Panc1 (cell line): ENCODE measurements at regions not wholly inside any gene's neighbourhood (a gene's known extent, or its start where the extent isn't known, plus 50 kb on each side); places are given as distances from the start of the nearest gene placed in this dataset.

Experiments
- POLR2AphosphoS5 ChIP-seq: IDR thresholded peaks from 2 replicates; pipeline ENCODE4 v1.6.1; 2012; ENCODE audit warnings: mild to moderate bottlenecking, low read depth, low read length, moderate library complexity
- SIN3A ChIP-seq: IDR thresholded peaks from 2 replicates; pipeline ENCODE4 v1.6.1; 2012; ENCODE audit warnings: low read depth, mild to moderate bottlenecking, low read length, moderate library complexity, borderline replicate concordance; ENCODE audit not compliant: insufficient read depth
- TCF7L2 ChIP-seq: IDR thresholded peaks from 2 replicates; pipeline ENCODE4 v1.6.1; 2011; ENCODE audit warnings: mild to moderate bottlenecking, low read depth, low read length, inconsistent platforms
- TF ChIP-seq, protein P1 (sequence below): fragments of 450-650 bp; IDR thresholded peaks from 2 replicates; pipeline ENCODE4 v1.5.1; 2017; ENCODE audit warnings: mild to moderate bottlenecking
- TF ChIP-seq, protein P2 (sequence below), 2 experiments: IDR thresholded peaks; 2 replicates each; pipeline ENCODE4 v1.6.1; 2011 to 2012; ENCODE audit warnings: low read depth in 2 of 2, control low read depth in 1 of 2, low read length in 1 of 2, mild to moderate bottlenecking in 1 of 2, moderate library complexity in 1 of 2; ENCODE audit not compliant: insufficient read depth in 1 of 2

DNA sequence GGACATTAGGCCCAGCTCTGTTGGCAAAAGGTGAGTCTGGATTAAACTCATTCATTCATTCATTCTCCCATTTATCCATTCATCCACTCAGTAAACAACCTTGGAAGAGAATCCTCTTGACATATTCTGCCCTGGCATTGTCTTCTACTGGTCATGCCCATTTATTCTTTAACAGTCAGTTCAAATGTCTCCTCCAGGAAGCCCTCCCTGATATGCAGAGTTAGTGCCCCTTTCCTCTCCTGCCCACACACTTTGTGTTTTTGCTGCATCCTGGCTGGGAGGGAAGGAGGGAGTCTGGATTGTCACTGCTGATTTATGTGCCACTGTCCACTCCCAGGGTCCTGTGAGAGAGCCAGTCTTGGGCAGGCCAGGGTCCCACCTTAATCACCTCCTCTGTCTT lies 600.3 kb downstream of the MATN1 start:
- TF ChIP-seq, protein P1, sequence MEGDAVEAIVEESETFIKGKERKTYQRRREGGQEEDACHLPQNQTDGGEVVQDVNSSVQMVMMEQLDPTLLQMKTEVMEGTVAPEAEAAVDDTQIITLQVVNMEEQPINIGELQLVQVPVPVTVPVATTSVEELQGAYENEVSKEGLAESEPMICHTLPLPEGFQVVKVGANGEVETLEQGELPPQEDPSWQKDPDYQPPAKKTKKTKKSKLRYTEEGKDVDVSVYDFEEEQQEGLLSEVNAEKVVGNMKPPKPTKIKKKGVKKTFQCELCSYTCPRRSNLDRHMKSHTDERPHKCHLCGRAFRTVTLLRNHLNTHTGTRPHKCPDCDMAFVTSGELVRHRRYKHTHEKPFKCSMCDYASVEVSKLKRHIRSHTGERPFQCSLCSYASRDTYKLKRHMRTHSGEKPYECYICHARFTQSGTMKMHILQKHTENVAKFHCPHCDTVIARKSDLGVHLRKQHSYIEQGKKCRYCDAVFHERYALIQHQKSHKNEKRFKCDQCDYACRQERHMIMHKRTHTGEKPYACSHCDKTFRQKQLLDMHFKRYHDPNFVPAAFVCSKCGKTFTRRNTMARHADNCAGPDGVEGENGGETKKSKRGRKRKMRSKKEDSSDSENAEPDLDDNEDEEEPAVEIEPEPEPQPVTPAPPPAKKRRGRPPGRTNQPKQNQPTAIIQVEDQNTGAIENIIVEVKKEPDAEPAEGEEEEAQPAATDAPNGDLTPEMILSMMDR, result no peak
- TF ChIP-seq POLR2AphosphoS5, result no peak
- TF ChIP-seq, protein P2, sequence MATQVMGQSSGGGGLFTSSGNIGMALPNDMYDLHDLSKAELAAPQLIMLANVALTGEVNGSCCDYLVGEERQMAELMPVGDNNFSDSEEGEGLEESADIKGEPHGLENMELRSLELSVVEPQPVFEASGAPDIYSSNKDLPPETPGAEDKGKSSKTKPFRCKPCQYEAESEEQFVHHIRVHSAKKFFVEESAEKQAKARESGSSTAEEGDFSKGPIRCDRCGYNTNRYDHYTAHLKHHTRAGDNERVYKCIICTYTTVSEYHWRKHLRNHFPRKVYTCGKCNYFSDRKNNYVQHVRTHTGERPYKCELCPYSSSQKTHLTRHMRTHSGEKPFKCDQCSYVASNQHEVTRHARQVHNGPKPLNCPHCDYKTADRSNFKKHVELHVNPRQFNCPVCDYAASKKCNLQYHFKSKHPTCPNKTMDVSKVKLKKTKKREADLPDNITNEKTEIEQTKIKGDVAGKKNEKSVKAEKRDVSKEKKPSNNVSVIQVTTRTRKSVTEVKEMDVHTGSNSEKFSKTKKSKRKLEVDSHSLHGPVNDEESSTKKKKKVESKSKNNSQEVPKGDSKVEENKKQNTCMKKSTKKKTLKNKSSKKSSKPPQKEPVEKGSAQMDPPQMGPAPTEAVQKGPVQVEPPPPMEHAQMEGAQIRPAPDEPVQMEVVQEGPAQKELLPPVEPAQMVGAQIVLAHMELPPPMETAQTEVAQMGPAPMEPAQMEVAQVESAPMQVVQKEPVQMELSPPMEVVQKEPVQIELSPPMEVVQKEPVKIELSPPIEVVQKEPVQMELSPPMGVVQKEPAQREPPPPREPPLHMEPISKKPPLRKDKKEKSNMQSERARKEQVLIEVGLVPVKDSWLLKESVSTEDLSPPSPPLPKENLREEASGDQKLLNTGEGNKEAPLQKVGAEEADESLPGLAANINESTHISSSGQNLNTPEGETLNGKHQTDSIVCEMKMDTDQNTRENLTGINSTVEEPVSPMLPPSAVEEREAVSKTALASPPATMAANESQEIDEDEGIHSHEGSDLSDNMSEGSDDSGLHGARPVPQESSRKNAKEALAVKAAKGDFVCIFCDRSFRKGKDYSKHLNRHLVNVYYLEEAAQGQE (IDR thresholded peaks at IDR 0.05; ENCODE audit: insufficient read depth in 1 of 2, low read depth in 2 of 2, low read length in 1 of 2), result no peak
- TF ChIP-seq TCF7L2, result no peak
- no peak for TF ChIP-seq SIN3A
